Glomerular endothelial cell (primary cell): ENCODE measurements at regions not wholly inside any gene's neighbourhood (a gene's known extent, or its start where the extent isn't known, plus 50 kb on each side); places are given as distances from the start of the nearest gene placed in this dataset.

Source experiments
- DNase-seq: peaks from one replicate; pipeline ENCODE4 v3.0.0-alpha.2; 2011; ENCODE audit warnings: low read depth, low spot score; ENCODE audit errors: extremely low read depth

GRCh38 chr7:109261781-109262180 lies 692.1 kb downstream of the DNAJB9 start:
- DNase-seq: no peak

GRCh38 chr7:109266610-109267009 lies 696.9 kb downstream of the DNAJB9 start:
- no peak for DNase-seq

GRCh38 chr7:109276348-109276747 lies 706.7 kb downstream of the DNAJB9 start:
- DNase-seq: no peak

GRCh38 chr7:109282726-109283125 lies 713.1 kb downstream of the DNAJB9 start:
- DNase-seq: no peak

GRCh38 chr7:109284943-109285342 lies 715.3 kb downstream of the DNAJB9 start:
- DNase-seq: no peak

- no peak for DNase-seq
Measured at GRCh38 chr7:109295158-109295557, 725.5 kb downstream of the DNAJB9 start.

- no peak for DNase-seq
Measured at GRCh38 chr7:109308816-109309215, 739.1 kb downstream of the DNAJB9 start.

GRCh38 chr7:109309790-109310189 lies 740.1 kb downstream of the DNAJB9 start:
- DNase-seq: no peak

- DNase-seq: no peak
Measured at GRCh38 chr7:109318136-109318535, 748.5 kb downstream of the DNAJB9 start.

- DNase-seq: no peak
Measured at GRCh38 chr7:109322833-109323232, 753.2 kb downstream of the DNAJB9 start.

GRCh38 chr7:109331423-109331822 lies 761.7 kb downstream of the DNAJB9 start:
- no peak for DNase-seq

GRCh38 chr7:109335951-109336350 lies 766.3 kb downstream of the DNAJB9 start:
- no peak for DNase-seq

- DNase-seq: no peak
Measured at GRCh38 chr7:109336531-109336930, 766.9 kb downstream of the DNAJB9 start.

GRCh38 chr7:109343678-109344077 lies 774.0 kb downstream of the DNAJB9 start:
- no peak for DNase-seq

- no peak for DNase-seq
Measured at GRCh38 chr7:109351493-109351892, 781.8 kb downstream of the DNAJB9 start.

- DNase-seq: no peak
Measured at GRCh38 chr7:109354000-109354399, 784.3 kb downstream of the DNAJB9 start.

- no peak for DNase-seq
Measured at GRCh38 chr7:109354552-109354951, 784.9 kb downstream of the DNAJB9 start.

- no peak for DNase-seq
Measured at GRCh38 chr7:109375823-109376222, 806.1 kb downstream of the DNAJB9 start.

- no peak for DNase-seq
Measured at GRCh38 chr7:109376576-109376975, 806.9 kb downstream of the DNAJB9 start.

- DNase-seq: no peak
Measured at GRCh38 chr7:109377076-109377884, 807.6 kb downstream of the DNAJB9 start.

GRCh38 chr7:109386959-109387358 lies 817.3 kb downstream of the DNAJB9 start:
- no peak for DNase-seq

- no peak for DNase-seq
Measured at GRCh38 chr7:109387530-109387929, 817.9 kb downstream of the DNAJB9 start.

GRCh38 chr7:109391240-109391639 lies 821.6 kb downstream of the DNAJB9 start:
- no peak for DNase-seq
